ENCODE measurements at regions not wholly inside any gene's neighbourhood (a gene's known extent, or its start where the extent isn't known, plus 50 kb on each side); places are given as distances from the start of the nearest gene placed in this dataset.

DNA sequence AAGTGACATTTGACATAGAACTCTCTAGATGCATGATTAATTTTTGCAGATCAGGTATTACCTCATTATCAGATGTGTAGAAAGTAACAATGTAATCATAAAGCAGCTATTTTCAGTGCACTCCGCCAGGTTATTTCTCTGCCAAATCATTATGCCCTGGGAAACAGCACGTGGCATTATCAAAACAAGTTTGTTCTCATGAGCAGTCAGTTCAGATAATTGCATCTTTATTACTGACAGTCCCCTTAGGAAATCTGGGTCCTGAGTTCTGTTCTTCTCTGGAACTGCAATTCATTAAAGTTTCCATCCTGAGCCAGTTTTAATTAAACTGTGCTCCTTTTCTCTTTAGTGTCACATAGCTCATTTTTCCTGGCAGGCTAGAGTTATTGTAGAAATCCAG lies 94.7 kb upstream of the KRR1 start:
- no peaks in the 10 kb centered on the region for H3K36me3 ChIP-seq
- H3K4me1 ChIP-seq (ENCODE audit: low read depth): no peaks in the 10 kb centered on the region
- no peak for DNase-seq (ENCODE audit: low read depth in 1 of 2, low spot score in 1 of 2)
- TF ChIP-seq, protein P1, sequence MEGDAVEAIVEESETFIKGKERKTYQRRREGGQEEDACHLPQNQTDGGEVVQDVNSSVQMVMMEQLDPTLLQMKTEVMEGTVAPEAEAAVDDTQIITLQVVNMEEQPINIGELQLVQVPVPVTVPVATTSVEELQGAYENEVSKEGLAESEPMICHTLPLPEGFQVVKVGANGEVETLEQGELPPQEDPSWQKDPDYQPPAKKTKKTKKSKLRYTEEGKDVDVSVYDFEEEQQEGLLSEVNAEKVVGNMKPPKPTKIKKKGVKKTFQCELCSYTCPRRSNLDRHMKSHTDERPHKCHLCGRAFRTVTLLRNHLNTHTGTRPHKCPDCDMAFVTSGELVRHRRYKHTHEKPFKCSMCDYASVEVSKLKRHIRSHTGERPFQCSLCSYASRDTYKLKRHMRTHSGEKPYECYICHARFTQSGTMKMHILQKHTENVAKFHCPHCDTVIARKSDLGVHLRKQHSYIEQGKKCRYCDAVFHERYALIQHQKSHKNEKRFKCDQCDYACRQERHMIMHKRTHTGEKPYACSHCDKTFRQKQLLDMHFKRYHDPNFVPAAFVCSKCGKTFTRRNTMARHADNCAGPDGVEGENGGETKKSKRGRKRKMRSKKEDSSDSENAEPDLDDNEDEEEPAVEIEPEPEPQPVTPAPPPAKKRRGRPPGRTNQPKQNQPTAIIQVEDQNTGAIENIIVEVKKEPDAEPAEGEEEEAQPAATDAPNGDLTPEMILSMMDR (IDR thresholded peaks at IDR 0.05; ENCODE audit: low read depth, low read length): no peak
- H3K27me3 ChIP-seq: no peaks in the 10 kb centered on the region
- H3K4me3 ChIP-seq: no peak overlapping the region
- H3K9me3 ChIP-seq (ENCODE audit: low read depth): no peaks in the 10 kb centered on the region
- H3K27ac ChIP-seq: no peak overlapping the region

DNA sequence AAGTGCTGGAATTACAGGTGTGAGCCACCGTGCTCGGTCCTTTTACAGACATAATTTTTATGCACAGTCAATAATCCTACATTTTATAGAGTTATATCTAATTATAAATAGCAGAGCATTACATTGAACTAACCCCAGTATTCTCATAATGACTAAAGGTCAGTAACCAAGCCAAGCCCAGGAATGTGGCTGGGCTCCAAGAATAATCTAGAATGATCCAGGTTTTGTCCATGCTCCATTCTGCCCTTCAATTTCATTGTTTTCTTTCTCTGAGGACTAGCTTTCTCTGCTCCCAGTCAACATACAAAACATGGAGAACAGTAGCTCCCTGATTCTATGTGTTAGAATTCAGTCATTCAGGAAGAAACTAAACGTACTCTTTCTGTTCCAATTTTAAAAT lies 92.1 kb upstream of the KRR1 start:
- H3K36me3 ChIP-seq: no peaks in the 10 kb centered on the region
- H3K27ac ChIP-seq: no peak overlapping the region
- no peaks in the 10 kb centered on the region for H3K4me1 ChIP-seq (ENCODE audit: low read depth)
- H3K9me3 ChIP-seq (ENCODE audit: low read depth): no peaks in the 10 kb centered on the region
- TF ChIP-seq, protein P1 (IDR thresholded peaks at IDR 0.05; ENCODE audit: low read depth, low read length): no peak
- H3K4me3 ChIP-seq: no peak overlapping the region
- DNase-seq (ENCODE audit: low read depth in 1 of 2, low spot score in 1 of 2): peak in 1 of 2 donors; percentile 33
- no peaks in the 10 kb centered on the region for H3K27me3 ChIP-seq

- H3K4me1 ChIP-seq (ENCODE audit: low read depth): no peaks in the 10 kb centered on the region
- TF ChIP-seq, protein P1 (IDR thresholded peaks at IDR 0.05; ENCODE audit: low read depth, low read length): no peak
- H3K27ac ChIP-seq: no peak overlapping the region
- no peak overlapping the region for H3K4me3 ChIP-seq
- DNase-seq (ENCODE audit: low read depth in 1 of 2, low spot score in 1 of 2): no peak
- no peaks in the 10 kb centered on the region for H3K27me3 ChIP-seq
- H3K36me3 ChIP-seq: no peaks in the 10 kb centered on the region
- no peaks in the 10 kb centered on the region for H3K9me3 ChIP-seq (ENCODE audit: low read depth)
Observed at GRCh38 chr12:75602106-75602505, 90.7 kb upstream of the KRR1 start.

GRCh38 chr12:75600146-75600545 lies 88.7 kb upstream of the KRR1 start:
- TF ChIP-seq, protein P1 (IDR thresholded peaks at IDR 0.05; ENCODE audit: low read depth, low read length): no peak

GRCh38 chr12:75599061-75599460 lies 87.7 kb upstream of the KRR1 start:
- Histone ChIP-seq H3K9me3 (ENCODE audit: low read depth) (no peaks in the 10 kb centered on the region), H3K4me3 (no peak overlapping the region), H3K27me3 (no peaks in the 10 kb centered on the region), H3K27ac (no peak overlapping the region), H3K36me3 (no peaks in the 10 kb centered on the region), H3K4me1 (ENCODE audit: low read depth) (no peaks in the 10 kb centered on the region)
- DNase-seq (ENCODE audit: low read depth in 1 of 2, low spot score in 1 of 2): peak in 1 of 2 donors; percentile 24
- TF ChIP-seq, protein P1 (IDR thresholded peaks at IDR 0.05; ENCODE audit: low read depth, low read length): no peak

More at GRCh38 chr12:75600146-75600545, 88.7 kb upstream of the KRR1 start:
- DNase-seq (ENCODE audit: low read depth in 1 of 2, low spot score in 1 of 2): no peak
- Histone ChIP-seq H3K4me3 (no peak overlapping the region), H3K27ac (no peak overlapping the region), H3K27me3 (no peaks in the 10 kb centered on the region), H3K4me1 (ENCODE audit: low read depth) (no peaks in the 10 kb centered on the region), H3K9me3 (ENCODE audit: low read depth) (no peaks in the 10 kb centered on the region), H3K36me3 (no peaks in the 10 kb centered on the region)

GRCh38 chr12:75596406-75596805 lies 85.0 kb upstream of the KRR1 start:
- Histone ChIP-seq H3K9me3 (ENCODE audit: low read depth) (no peaks in the 10 kb centered on the region), H3K4me1 (ENCODE audit: low read depth) (no peaks in the 10 kb centered on the region), H3K4me3 (no peak overlapping the region), H3K36me3 (no peaks in the 10 kb centered on the region), H3K27me3 (no peaks in the 10 kb centered on the region), H3K27ac (no peak overlapping the region)
- no peak for DNase-seq (ENCODE audit: low read depth in 1 of 2, low spot score in 1 of 2)
- TF ChIP-seq, protein P1 (IDR thresholded peaks at IDR 0.05; ENCODE audit: low read depth, low read length): no peak
